Nephron (organoid): ENCODE measurements at regions not wholly inside any gene's neighbourhood (a gene's known extent, or its start where the extent isn't known, plus 50 kb on each side); places are given as distances from the start of the nearest gene placed in this dataset.

Source experiments
- H3K27ac Mint-ChIP-seq, 3 experiments: 2 replicates each; pipeline ENCODE4 v1.8.0; 2020; ENCODE audit warnings: mixed read lengths in 3 of 3, mild to moderate bottlenecking in 2 of 3, moderate library complexity in 1 of 3
- H3K27me3 Mint-ChIP-seq: 2 replicates; pipeline ENCODE4 v1.8.0; 2021; ENCODE audit warnings: low read depth, mild to moderate bottlenecking, moderate library complexity, mixed read lengths
- H3K36me3 Mint-ChIP-seq: 2 replicates; pipeline ENCODE4 v1.8.0; 2020; ENCODE audit warnings: low read depth, mixed read lengths
- H3K4me1 Mint-ChIP-seq: 2 replicates; pipeline ENCODE4 v1.8.0; 2020; ENCODE audit warnings: mixed read lengths
- H3K4me3 Mint-ChIP-seq, 3 experiments: 2 replicates each; pipeline ENCODE4 v1.8.0; 2020; ENCODE audit warnings: mild to moderate bottlenecking in 3 of 3, mixed read lengths in 3 of 3, moderate library complexity in 2 of 3
- H3K9me3 Mint-ChIP-seq: 2 replicates; pipeline ENCODE4 v1.8.0; 2020; ENCODE audit warnings: mixed read lengths
- TF ChIP-seq, protein P1 (sequence below), 3 experiments: fragments of 200-600 bp; sonication (generic); IDR thresholded peaks; one replicate each; pipeline ENCODE4 v1.5.0; 2021; ENCODE audit warnings: antibody characterized with exemption in 3 of 3; ENCODE audit not compliant: unreplicated experiment in 3 of 3

DNA sequence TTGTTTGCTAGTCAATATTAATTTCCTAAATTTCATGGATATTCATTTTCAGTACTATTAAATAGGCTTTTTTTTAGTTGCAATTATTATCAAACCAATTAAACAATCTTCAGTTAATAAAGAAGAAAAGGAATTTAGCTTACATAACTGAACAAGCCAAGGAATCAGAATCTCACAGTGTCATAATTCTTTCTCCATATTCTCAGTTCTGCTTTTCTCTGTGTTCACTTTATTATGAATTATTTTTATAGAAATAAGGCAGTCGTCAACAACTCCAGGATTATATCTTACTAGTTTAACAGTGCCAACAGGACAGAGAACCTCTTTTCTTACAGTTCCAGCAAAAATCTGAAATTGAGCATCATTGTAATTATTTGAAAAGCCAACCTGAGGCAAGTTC lies 221.7 kb downstream of the CGGBP1 start:
- Mint-ChIP-seq H3K4me3 (no peak overlapping the region), H3K4me1 (no peaks in the 10 kb centered on the region), H3K9me3 (peaks cover 2% of the 10 kb centered on the region), H3K36me3 (no peaks in the 10 kb centered on the region), H3K27me3 (no peaks in the 10 kb centered on the region), H3K27ac (no peak overlapping the region)
- TF ChIP-seq, protein P1, sequence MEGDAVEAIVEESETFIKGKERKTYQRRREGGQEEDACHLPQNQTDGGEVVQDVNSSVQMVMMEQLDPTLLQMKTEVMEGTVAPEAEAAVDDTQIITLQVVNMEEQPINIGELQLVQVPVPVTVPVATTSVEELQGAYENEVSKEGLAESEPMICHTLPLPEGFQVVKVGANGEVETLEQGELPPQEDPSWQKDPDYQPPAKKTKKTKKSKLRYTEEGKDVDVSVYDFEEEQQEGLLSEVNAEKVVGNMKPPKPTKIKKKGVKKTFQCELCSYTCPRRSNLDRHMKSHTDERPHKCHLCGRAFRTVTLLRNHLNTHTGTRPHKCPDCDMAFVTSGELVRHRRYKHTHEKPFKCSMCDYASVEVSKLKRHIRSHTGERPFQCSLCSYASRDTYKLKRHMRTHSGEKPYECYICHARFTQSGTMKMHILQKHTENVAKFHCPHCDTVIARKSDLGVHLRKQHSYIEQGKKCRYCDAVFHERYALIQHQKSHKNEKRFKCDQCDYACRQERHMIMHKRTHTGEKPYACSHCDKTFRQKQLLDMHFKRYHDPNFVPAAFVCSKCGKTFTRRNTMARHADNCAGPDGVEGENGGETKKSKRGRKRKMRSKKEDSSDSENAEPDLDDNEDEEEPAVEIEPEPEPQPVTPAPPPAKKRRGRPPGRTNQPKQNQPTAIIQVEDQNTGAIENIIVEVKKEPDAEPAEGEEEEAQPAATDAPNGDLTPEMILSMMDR (IDR thresholded peaks at IDR 0.05; ENCODE audit: unreplicated experiment in 3 of 3) = no peak

DNA sequence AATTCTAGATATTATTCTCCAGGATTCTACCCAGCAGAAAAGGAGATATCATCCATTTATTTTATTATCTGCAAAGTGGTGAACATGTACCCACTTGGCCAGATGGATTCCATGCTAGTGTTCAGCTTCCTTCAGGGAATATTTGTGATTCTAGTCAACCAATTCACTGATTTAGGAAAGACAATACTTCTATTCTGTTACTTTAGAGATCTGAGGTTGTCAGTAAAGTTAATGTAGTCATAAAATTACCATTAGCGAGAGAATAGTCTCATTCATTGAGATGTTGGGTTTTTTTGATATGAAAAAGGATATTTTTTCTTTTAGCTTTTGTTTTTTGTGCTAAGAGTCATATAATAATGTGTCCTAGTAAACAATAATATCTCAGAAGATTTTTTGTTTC lies 222.8 kb downstream of the CGGBP1 start:
- Mint-ChIP-seq H3K36me3 (no peaks in the 10 kb centered on the region), H3K9me3 (peaks cover 2% of the 10 kb centered on the region), H3K4me3 (no peak overlapping the region), H3K27me3 (no peaks in the 10 kb centered on the region), H3K27ac (no peak overlapping the region), H3K4me1 (no peaks in the 10 kb centered on the region)
- TF ChIP-seq, protein P1 (IDR thresholded peaks at IDR 0.05; ENCODE audit: unreplicated experiment in 3 of 3) = no peak

DNA sequence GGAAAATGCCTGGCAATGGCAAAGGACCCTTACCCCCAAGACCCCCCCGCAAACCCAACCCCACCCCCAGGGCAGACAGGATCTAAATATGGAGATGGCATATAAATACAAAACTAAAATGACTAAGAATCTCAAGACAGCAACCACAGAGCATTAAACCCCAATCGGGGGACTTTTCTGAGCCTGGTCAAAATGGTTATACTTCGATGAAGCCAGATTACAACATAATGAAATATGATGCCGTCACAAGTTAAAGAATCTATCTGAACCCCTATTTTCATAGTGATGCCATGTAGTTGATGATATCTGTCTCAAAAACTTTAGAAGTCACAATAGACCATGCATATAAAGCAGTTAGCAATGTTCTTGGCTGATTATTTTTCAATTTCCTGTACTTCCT lies 223.6 kb downstream of the CGGBP1 start:
- no peaks in the 10 kb centered on the region for H3K27me3 Mint-ChIP-seq
- H3K4me3 Mint-ChIP-seq = no peak overlapping the region
- H3K27ac Mint-ChIP-seq = no peak overlapping the region
- no peaks in the 10 kb centered on the region for H3K4me1 Mint-ChIP-seq
- TF ChIP-seq, protein P1 (IDR thresholded peaks at IDR 0.05; ENCODE audit: unreplicated experiment in 3 of 3) = no peak
- no peaks in the 10 kb centered on the region for H3K36me3 Mint-ChIP-seq
- peaks cover 2% of the 10 kb centered on the region for H3K9me3 Mint-ChIP-seq

DNA sequence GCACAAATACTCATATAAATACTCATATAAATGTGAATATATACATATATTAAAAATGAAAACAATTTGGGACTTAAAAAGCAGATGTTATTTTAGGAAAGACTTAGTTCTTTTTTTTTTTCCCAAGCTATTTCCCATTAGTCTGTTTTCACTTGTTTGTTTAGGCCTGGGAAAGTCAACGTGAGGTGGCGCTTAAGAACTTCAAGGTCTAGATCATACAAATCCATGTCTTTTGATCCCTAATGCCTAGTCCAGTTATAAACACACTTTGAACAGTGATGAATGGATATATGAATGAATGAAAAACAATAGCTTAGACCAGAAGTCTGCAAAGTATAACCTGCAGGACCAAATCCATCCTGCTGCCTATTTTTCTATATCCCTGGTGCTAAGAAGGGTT lies 224.5 kb downstream of the CGGBP1 start:
- no peaks in the 10 kb centered on the region for H3K9me3 Mint-ChIP-seq
- no peak overlapping the region for H3K27ac Mint-ChIP-seq
- H3K4me1 Mint-ChIP-seq = no peaks in the 10 kb centered on the region
- H3K4me3 Mint-ChIP-seq = no peak overlapping the region
- H3K27me3 Mint-ChIP-seq = no peaks in the 10 kb centered on the region
- TF ChIP-seq, protein P1 (IDR thresholded peaks at IDR 0.05; ENCODE audit: unreplicated experiment in 3 of 3) = no peak
- no peaks in the 10 kb centered on the region for H3K36me3 Mint-ChIP-seq

DNA sequence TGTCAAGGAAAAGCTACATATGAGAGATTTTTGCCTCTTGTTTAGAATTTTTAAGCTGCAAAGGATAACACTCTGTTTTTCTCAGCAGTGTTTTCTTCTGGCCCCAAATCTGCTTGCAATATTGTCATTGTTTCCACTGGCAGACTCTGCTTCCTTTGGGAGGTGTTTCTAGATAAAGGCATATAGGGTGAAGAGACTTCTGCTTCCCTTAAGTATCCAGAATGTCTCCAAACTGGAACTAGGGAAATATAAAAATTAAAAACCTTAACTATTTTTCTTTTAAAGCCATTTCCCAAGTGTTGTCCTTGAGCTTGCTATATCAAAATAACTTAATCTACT lies 225.8 kb downstream of the CGGBP1 start:
- no peak overlapping the region for H3K27ac Mint-ChIP-seq
- no peaks in the 10 kb centered on the region for H3K36me3 Mint-ChIP-seq
- H3K4me1 Mint-ChIP-seq = no peaks in the 10 kb centered on the region
- H3K27me3 Mint-ChIP-seq = no peaks in the 10 kb centered on the region
- no peak overlapping the region for H3K4me3 Mint-ChIP-seq
- H3K9me3 Mint-ChIP-seq = no peaks in the 10 kb centered on the region
- TF ChIP-seq, protein P1 (IDR thresholded peaks at IDR 0.05; ENCODE audit: unreplicated experiment in 3 of 3) = no peak

DNA sequence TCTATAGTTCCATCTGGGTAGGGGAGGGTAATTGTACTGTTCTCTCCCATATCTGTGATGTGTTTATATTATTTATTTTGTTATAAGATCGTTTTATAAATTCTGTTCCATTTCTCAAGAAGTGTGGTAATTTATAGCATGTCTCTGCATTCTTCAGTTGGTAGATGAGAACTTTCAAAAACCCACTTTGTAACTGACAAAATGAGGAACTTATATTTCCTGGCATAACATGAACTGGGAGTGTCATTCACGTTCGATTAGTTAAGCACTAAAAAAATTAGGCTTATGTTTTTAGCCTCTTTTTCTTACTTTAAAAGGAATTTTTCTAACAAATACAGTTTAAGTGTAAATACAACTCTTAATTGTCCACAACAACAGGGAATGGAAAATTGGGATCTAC lies 230.8 kb downstream of the CGGBP1 start:
- Mint-ChIP-seq H3K4me3 (no peak overlapping the region), H3K27me3 (no peaks in the 10 kb centered on the region), H3K36me3 (no peaks in the 10 kb centered on the region), H3K27ac (no peak overlapping the region), H3K9me3 (no peaks in the 10 kb centered on the region), H3K4me1 (no peaks in the 10 kb centered on the region)
- TF ChIP-seq, protein P1 (IDR thresholded peaks at IDR 0.05; ENCODE audit: unreplicated experiment in 3 of 3) = no peak
